Colon (tissue), 2 donors: ENCODE measurements at regions not wholly inside any gene's neighbourhood (a gene's known extent, or its start where the extent isn't known, plus 50 kb on each side); places are given as distances from the start of the nearest gene placed in this dataset.
"Not testable (repeated sequence)": the region's sequence is repeated elsewhere in the genome, so short reads cannot be mapped to it uniquely, and the experiment has no call there.

Experiments used
- FAIRE-seq: peaks from 2 replicates; lab custom pipeline; 2012; peaks lifted over from hg19 to GRCh38; lab: Jason Lieb, UNC
- donor health status: control.
- donor health status: control.

DNA sequence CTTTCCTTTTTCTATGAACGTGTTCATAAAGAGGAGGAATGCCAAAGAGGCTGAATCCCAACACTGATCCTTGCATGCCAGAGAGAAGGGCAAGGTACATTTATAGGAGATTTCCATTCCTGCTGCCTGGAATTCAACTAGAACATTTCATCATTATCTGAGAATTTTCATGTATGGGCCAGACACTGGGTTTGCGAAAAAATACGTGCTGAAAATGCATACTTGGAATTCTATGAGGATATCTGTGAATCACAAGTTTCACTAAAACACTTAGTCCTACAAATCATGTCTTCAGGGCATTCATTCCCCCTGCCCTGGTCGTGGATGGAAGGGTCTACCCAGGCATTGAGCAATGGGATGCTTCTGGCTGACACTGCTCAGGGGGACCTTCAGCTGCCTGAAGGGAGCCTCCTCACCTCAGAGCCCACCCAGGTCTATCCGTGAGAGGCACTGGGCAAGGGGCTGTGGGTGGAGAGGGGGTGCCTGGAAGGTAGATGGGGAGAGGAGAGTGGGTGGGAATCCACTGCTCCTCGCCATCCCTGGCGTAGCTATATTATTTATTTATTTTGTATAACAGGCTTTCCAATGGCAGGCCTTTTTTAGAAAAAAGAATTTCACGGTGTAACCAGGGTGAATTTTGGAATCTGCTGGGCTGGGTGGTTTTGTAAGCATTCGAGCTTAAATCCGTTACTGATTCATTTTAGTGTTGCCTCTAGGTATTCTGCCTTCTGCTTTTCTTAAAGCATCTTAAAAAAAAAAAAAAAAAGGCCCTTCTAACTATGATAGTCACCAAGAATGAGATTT, 560.6 kb upstream of the ID2 start:
- FAIRE-seq = no peak

DNA sequence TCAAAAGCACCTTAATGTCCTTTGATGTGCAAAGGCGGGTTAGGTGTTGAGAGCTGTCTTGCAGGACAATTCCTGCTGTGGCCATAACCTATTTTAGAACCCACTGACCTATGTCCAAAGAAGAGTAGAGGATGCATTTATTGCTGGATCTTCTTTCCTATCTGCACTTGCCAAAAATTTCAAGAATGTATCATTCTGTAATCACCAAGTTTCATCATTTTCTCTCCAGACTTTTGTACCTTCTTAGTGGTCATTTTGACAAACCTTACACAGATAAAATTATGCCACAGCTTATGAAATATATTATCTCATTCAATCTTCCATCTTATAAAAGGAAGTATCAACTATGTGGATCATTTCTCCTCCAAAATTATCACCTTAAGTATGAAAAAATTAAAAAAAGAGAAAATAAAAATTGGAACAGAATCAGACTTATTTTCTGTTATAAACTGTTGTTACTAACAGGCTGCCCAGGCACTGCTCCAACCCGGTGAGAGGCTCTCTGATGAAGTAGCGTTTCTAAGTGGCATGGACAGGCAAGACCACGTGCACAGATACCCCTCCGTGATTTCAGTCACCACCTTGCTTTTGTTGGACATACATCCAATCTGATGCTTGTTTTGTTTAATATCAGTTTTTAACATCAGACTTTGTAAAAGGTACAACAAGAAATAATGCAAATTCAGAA, 559.9 kb upstream of the ID2 start:
- no peak for FAIRE-seq

DNA sequence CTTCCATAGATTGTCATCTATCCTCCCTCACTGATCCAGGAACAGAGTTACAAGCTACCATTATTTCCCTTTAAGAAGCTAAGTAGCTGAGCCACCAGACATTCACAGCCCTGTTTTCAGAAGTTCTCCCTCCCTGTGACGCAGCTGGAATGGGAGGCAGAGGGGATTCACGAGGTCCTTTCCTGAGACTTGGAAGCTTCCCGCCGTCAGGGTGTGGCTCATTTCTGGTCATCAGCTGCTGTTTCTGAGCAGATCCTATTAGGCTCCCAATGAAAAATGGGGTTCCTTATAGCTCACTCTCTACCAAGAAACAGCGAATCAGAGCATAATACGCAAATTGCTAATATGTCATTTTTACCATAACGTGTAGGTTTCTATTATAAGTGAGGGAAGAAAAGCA, 559.3 kb upstream of the ID2 start:
- FAIRE-seq = no peak

DNA sequence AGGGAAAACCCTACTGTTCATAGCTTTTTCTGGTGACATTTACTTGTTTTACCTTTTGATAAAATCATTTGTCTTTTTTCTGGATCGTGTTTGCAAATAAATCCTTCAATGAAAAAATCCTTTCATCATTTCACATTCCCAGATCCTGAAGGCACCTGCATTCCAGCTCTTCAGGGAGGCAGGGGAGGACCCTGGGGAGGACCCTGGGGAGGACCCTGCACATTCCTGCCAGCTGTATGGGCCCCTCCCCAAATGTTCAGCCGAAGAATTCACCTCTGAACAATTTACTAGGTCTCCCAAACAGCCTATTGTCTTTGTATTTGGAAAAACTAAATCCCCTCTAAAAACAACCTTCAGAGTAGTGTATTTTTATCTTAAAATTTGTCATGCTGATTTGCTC, 558.4 kb upstream of the ID2 start:
- no peak for FAIRE-seq

DNA sequence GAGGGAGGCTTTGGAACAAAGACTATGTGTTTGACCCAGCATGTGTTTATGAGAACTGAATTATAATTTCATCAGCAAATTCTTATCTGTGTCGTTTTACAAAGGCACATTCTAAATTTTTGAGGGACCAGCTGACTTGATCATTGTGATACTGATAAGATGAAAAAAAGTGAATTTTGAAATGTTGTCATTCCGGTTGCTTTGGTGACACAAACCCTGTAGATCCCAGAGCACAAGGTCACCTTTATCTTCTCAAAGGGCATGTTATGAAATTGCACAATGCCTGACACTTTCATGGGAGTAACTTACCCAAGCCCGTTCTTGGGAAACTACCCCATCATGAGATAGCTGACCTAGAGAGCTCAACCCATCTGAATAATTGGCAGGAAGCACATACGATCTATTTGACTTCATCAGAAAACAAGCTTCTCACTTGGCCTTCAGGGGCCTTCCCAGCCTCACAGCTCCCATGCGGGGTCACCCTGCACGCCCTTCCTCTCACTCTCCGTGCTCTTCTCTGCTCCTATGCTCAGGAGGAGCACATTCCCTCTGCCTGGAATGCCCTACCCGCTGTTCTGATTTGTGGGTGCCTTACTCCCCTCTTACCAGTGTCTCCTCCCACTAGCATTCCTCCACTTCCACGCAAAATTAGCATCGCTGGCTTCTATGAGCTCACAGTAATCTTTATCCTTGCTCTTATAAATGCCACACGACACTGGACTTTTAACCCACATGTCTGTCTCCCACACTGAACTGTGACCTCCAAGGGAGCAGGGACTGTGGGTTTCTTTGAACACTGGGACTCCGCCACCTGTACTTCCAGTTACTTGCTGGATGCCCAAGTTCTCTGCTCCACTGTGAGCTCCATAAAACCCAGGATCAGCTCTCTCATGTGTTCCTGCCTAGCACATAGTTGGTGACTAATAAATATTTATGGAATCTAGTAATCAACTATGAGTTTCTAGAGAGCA, 555.8 kb upstream of the ID2 start:
- FAIRE-seq = no peak

DNA sequence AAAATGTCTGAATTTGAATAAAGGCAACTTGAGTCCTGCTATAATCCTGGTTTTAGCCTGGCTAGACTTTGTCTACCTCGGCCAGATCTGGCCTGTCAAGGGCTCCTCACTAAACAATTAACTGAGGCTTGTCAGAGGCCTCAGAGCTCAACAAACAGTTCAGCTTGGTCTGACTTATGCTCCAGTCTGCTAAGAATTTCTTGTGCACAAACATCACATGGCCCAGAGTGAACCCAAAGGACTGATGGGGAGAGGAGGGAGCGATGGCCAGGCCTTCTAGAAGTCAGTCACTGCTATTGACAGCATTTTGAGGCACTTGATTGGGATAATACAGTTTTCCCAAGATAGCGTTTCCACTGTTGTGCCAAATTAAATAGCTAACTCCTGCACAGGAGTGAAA, 555.1 kb upstream of the ID2 start:
- FAIRE-seq = no peak

DNA sequence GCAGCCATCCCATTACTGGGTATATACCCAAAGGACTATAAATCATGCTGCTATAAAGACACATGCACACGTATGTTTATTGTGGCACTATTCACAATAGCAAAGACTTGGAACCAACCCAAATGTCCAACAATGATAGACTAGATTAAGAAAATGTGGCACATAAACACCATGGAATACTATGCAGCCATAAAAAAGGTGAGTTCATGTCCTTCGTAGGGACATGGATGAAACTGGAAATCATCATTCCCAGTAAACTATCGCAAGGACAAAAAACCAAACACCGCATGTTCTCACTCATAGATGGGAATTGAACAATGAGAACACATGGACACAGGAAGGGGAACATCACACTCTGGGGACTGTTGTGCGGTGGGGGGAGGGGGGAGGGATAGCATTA, 550.4 kb upstream of the ID2 start:
- not testable (repeated sequence) for FAIRE-seq

DNA sequence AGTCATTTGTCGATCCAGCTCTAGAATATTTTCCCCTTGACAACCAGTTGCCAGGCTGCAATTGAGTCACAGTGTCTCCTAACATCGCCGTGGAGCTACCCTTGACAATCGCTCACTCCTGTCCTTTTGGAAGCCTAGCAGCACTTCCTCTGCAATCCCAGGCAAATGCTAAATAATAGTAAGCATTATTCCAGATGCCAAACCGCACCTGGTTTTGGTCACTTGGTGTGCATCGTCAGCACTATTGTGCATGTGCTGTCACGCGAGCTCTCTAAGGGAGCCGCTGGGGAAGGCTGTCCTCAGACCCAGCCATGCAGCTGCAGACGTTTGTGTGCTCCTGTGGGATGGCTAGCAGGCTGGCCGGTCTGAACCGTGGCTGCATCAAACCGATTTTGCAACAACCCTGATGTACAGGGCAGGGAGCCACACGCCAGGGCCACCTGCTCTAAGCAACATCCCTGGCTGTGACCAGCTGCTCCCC, 549.5 kb upstream of the ID2 start:
- FAIRE-seq = no peak

DNA sequence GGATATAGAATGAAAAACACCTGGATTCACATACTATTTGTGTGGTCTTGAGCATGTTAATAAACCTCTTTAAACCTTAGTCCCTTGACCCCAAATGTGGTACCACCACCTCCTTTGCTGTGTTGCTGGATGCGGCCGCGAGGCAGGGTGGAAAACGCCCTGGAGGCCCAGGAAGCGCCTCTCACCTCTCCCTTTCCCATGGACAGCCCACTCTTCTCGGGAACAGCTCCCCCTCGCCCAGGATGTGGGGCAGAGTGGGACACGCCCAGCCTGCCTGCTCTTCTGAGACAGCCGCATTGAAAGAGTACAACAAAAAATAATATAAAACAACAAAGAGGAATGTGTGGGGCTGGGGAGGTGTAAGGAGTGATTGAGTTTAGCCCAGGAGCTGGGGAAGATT, 549.0 kb upstream of the ID2 start:
- FAIRE-seq = no peak

DNA sequence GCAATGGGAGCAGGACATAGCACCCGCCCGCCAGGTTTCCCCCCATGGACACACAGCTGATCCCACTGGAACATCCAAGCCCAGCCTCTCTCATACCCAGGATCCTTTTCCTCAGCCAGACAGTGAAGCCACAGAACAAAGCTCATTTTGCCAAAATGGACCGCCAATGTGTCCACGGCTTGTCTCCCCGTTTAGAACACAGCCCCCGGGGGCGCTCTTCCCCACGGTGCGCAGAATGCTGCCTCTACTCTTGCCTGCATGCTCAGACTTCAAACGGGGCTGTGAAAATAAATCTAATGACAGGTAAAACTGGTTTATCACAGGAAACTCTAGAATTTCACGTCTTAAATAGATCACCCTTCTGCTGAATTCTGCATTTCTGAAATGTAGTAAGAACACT, 548.5 kb upstream of the ID2 start:
- no peak for FAIRE-seq

DNA sequence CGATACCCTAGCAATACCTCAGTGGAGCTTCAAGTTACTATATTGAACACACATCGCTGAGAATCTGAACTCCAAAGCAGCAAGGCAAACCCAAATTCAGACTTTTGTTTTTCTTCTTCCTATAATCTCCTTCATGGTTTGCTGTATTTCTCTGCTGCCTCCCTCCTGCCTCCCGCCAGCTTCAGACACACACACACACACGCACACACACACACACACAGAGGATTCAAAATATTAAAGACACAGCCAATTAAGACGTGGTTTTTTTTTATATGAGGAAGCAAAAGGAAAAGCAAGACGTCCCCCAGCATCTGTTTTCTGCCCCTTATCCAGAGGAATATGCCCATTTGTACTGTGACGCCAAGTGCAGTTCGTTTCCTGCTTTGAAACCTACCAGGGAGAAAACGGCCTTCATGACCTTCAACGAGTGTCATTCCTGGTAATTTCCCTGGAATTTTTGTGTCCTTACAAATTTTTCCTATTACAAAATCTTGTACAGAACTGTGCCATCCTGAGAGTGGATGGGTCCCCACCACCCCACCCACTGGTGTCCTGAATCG, 547.9 kb upstream of the ID2 start:
- no peak for FAIRE-seq

DNA sequence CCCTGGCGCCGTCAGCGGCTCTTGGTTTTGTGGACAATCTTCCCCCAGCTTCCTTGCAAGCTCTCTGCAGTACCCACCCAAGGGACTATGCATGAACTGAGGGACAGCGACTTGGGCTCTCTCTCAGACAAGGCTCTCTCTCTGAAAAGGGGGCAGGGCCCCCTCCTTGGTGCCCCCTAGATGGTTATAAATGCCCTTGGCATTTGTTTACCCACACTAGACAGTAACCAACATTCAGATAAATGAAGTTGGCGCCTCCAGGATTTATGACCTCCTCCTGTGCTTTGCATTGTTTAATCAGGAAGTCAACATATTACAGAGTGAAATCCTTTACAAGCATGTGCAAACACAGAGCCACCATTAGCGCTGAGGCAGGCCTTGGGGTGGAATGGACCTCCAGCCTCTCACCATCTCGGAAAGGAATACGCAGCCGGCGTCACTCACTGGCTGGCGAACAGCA, 547.4 kb upstream of the ID2 start:
- no peak for FAIRE-seq

DNA sequence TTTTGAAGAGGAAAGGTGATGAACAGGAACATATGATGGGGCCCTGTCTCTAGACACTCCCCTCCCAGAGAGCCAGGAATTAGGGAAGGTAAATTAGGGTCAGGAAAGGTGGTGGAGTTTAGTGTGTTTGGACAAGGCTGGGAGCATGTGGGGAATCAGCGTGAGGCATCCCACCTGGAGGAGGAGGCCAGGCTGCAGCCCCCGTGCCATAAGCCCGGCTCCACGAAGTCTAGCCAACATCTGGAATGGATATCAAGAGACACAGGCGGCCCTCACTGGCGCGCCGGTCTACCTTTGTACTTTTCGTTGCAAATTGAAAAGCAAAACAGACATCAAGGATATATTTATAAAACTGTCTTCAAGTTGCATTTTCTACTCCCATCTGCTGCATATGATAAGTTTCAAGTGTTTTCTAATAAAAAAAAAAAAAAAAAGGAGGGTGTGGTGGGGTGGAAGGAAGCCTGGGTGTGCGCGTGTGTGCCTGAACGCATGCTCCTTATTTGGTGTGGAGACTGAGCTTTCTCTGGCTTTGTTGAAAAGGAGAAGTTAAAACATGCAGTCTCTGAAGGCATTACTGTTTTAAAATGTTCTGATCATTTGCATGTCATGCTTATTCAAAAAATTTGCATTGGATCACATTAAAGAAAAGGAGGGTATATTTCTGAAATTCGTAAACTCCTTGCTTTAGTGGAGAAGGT, 546.7 kb upstream of the ID2 start:
- FAIRE-seq = no peak

DNA sequence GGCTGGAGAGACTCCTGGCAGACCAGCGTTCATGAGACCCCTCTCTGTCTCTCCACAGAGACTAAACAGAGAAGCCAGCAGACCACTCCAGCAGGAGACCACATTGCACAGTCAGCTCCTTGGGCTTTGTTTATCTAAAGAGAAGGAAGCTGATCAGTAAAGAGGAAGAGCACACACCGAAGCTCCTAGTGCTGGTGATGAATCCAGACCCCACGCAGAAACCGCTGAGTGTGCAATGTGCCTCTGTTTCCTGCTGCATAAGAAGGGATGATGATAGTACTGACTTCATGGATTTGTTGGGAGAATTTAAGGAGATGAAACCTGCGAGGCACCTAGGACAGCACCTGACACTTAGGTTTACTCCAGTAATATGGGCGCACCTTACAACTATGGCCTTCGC, 544.1 kb upstream of the ID2 start:
- no peak for FAIRE-seq

DNA sequence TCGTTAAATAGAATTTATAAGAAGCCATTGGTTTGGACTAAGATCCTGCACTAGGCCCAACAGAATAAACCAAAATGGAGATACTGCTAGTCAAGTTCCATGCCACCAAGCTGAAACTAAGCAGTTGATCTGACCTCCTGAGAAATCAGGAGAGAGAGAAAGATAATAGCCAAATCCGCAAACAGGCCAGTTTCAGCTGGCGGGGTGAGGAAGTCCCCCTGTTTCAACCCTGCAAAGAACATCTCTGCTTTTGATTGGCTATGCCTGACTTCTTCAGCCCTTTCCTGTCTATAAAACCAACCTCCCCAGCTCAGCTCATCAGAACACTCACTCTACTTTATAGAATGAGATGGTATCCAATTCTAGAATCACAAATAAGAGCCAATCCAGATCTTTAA, 543.3 kb upstream of the ID2 start:
- no peak for FAIRE-seq

DNA sequence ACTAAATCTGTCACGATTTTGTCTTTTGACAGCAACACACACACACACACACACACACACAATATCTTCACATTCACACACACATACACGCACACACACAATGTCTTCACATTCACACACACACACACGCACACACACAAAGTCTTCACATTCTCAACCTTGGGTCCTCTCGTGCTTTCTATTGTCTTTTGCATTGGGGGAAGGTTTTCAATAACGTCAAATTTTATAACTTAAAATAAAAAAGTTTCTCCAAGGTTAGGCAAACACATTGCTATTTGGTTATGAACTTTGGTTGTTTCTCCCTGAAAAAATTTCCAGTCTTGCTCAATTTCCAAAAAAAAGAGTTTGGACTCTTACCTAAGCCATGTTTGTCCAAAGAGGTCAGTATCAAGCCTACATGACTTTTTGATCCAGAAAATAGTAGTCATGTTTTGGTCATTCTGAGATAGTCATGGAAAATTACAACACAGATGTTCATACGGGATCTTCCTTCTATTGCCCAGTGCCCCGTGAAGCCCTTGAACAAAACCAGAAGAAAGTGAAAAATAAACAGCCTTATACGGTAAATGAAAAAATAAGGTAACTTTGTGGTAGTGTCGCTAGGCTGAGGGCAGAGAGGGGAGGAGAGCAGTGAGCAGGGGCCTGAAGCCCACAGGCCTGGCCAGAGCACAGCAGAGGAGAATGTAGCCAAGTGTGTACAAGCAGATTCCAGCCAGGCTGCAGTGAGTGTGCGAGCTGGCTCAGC, 542.8 kb upstream of the ID2 start:
- FAIRE-seq = no peak

DNA sequence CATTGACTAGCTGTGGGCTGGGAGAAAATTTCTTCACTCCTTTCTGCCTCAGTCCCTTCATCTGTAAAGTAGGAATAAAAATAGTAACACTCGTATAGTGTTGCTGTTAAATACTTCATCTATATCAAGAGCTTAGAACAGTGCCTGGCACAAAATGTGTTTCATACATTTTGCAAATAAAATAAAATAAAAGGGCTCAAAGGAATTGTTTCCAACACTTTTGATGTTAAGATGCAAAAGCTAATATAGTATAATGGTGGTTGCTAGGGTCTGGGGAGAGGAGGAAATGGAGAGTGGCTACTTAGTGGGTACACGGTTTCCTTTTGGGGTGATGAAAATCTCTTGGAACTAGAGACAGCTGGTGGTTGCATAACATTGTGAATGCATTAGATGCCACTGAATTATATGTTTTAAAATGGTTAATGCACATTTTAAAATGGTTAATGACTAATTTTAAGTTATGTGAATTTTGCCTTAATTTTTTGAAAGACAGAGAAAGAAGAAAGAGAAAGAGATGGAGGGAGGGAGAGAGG, 542.1 kb upstream of the ID2 start:
- no peak for FAIRE-seq

DNA sequence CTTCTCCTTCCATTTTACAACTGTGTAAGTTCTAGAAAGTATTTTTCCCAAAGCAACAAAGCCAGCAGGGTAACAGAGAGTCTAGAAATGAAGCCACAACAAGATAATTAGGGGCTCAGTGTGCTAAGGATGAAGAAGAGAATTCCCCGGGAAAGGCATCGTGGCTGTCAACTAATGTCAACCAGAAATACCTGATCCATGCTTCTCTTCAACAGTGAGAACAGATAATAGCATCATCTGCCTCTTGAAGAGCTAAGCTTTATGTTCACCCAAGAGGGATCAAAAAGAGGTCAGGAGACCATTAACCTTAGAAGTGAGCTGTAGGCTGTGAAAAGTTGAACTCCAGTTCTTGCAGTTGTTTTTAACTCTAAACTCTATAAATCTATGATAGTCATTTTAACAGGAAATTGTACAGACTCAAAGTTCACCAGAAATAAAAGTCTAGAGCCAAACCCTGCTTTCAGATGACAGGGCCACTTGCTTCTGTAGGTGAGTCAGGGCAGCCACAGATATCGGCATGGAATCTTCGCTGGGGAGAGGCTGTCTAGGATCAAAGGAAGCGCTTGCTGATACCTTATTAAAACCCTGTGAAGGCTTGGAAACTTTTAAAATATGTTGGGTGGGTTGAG, 540.7 kb upstream of the ID2 start:
- FAIRE-seq = no peak

DNA sequence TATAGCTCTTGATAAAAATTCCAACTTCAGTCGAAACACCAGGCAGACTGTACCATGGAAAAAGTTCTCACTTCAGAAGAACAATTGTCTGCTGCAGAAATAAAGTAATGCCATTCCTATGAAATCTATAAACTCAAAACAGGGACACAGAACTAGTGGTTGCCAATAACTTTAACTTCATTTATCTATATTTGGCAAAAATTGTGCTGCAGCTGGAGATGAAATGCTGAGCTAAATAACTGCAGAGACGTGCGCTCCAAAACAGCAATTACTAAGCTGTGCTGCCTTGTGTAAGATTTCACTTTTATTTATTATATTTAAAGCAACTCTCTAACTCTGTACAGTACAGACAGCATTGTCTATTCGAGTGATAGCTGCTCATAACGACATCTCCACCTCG, 540.1 kb upstream of the ID2 start:
- no peak for FAIRE-seq

DNA sequence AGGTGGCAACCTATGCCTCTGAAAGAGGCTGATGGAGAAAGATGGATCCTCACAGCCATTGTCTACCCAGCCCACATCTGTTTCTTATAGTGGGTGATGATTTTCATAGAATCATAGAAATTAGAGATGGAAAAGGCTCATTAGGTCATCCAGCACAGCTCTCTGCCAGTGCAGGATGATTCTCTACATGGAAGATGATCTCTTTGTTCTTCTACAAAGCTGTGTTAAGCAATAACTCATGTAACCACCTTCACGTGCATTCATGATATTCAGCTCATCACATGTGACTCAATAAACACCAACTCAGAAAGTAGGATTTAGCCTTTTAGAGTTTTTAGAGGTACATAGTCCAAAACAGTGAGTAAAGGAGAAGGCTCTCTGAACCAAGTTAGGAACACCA, 539.4 kb upstream of the ID2 start:
- no peak for FAIRE-seq
